ENCODE measurements at regions not wholly inside any gene's neighbourhood (a gene's known extent, or its start where the extent isn't known, plus 50 kb on each side); places are given as distances from the start of the nearest gene placed in this dataset.

GRCh38 chr12:76628745-76629144 lies 69.2 kb upstream of the OSBPL8 start:
- no peaks in the 10 kb centered on the region for H3K79me1 ChIP-seq (ENCODE audit: low read depth, low read length)
- H3K4ac ChIP-seq (replicated peaks; ENCODE audit: insufficient read length, low read depth, low read length), result no peak overlapping the region
- ChIA-PET POLR2A (ENCODE audit: partially characterized antibody) (interaction anchor here (0.6 kb wide), 1 partner anchor 9 kb away, joined by 3 read pairs; no protein-coding TSS in a partner anchor), CTCF (ENCODE audit: partially characterized antibody) (interaction anchor here (0.7 to 3.7 kb wide), 6 partner anchors 9 to 310 kb away, joined by 3 to 15 read pairs (median 3); no protein-coding TSS in a partner anchor)
- FAIRE-seq, result no peak
- H2BK120ac ChIP-seq (replicated peaks; ENCODE audit: low read depth, low read length), result no peak overlapping the region
- H3K23me2 ChIP-seq (ENCODE audit: low read depth, low read length), result no peaks in the 10 kb centered on the region
- peaks cover 0 to 4% (median 1%) of the 10 kb centered on the region in 4 experiments; a peak in 4 of 7 replicates for H3K4me1 ChIP-seq (replicated peaks in 1 of 4; ENCODE audit: control insufficient read depth in 3 of 4, insufficient read depth in 4 of 4, low read length in 3 of 4)
- no peak overlapping the region for H2BK5ac ChIP-seq (ENCODE audit: low read depth, low read length)
- H3K14ac ChIP-seq (ENCODE audit: insufficient read length), result no peak overlapping the region
- no peak overlapping the region for H2BK20ac ChIP-seq (ENCODE audit: low read length)
- no peak overlapping the region for H3K9ac ChIP-seq (replicated peaks in 1 of 4; ENCODE audit: extremely low read depth in 1 of 4, low read depth in 3 of 4, low read length in 3 of 4)
- H3K27ac ChIP-seq (ENCODE audit: low read depth, low read length), result no peak overlapping the region
- H3K36me3 ChIP-seq (ENCODE audit: control insufficient read depth in 2 of 4, insufficient read depth in 4 of 4, low read length in 3 of 4), result no peaks in the 10 kb centered on the region
- no peak overlapping the region for H2AFZ ChIP-seq (ENCODE audit: low read length)
- no peak for DNase-seq (ENCODE audit: low read depth in 1 of 2, low spot score in 2 of 2)
- H3K4me2 ChIP-seq (ENCODE audit: insufficient read depth in 1 of 2, low read depth in 2 of 2, low read length in 2 of 2), result no peak overlapping the region
- no peak overlapping the region for H2AK5ac ChIP-seq (ENCODE audit: low read depth, low read length)
- H2BK12ac ChIP-seq (ENCODE audit: low read depth, low read length), result no peak overlapping the region
- no peaks in the 10 kb centered on the region for H3K9me3 ChIP-seq (ENCODE audit: insufficient read depth in 2 of 2, low read depth in 1 of 2, low read length in 1 of 2)
- no peak overlapping the region for H3K4me3 ChIP-seq (ENCODE audit: extremely low read depth in 1 of 4, insufficient read depth in 2 of 4, low read depth in 3 of 4, low read length in 4 of 4)
- H4K5ac ChIP-seq (ENCODE audit: insufficient read length, low read depth, low read length), result no peak overlapping the region
- no peak overlapping the region for H3K56ac ChIP-seq (replicated peaks; ENCODE audit: insufficient read length, low read depth, low read length)
- H3K27me3 ChIP-seq (replicated peaks in 1 of 4; ENCODE audit: control insufficient read depth in 3 of 4, extremely low read depth in 1 of 4, insufficient read depth in 3 of 4, low read length in 3 of 4), result no peaks in the 10 kb centered on the region
- no peak overlapping the region for H4K8ac ChIP-seq (ENCODE audit: extremely low read depth, insufficient read depth, low read length)
- no peak overlapping the region for H3K23ac ChIP-seq (ENCODE audit: insufficient read length)
- no peak overlapping the region for H3K18ac ChIP-seq (ENCODE audit: extremely low read depth, low read length)
- H2BK15ac ChIP-seq (ENCODE audit: low read length), result no peak overlapping the region
- no peak overlapping the region for H4K91ac ChIP-seq (replicated peaks; ENCODE audit: insufficient read length, low read length)
- no peaks in the 10 kb centered on the region for H3K79me2 ChIP-seq (ENCODE audit: control insufficient read depth in 1 of 2, insufficient read depth in 2 of 2, low read length in 2 of 2)
- H4K20me1 ChIP-seq (replicated peaks in 1 of 2; ENCODE audit: control insufficient read depth in 1 of 2, insufficient read depth in 2 of 2, low read length in 2 of 2), result no peaks in the 10 kb centered on the region
- TF ChIP-seq CHD7 (IDR thresholded peaks at IDR 0.05; ENCODE audit: insufficient replicate concordance, low read length), result no peak

Data from H1 (cell line).